Stimulated activated CD4-positive, alpha-beta T cell treated with anti-CD3 and anti-CD28 coated beads, Interleukin-2, amount 100 ng/mL, for 48 hours (primary cell): ENCODE measurements at regions not wholly inside any gene's neighbourhood (a gene's known extent, or its start where the extent isn't known, plus 50 kb on each side); places are given as distances from the start of the nearest gene placed in this dataset.
"Not testable (repeated sequence)": the region's sequence is repeated elsewhere in the genome, so short reads cannot be mapped to it uniquely, and the experiment has no call there.

Experiments
- DNase-seq, 2 donors: peaks; one replicate each; pipeline ENCODE4 v3.0.0-alpha.2; 2020

GRCh38 chr1:95627244-95627643 is 393.2 kb downstream of the RWDD3 start:
- no peak for DNase-seq

- no peak for DNase-seq
Observed at GRCh38 chr1:95631695-95632094, 397.7 kb downstream of the RWDD3 start.

GRCh38 chr1:95635811-95636210 is 401.8 kb downstream of the RWDD3 start:
- no peak for DNase-seq

- DNase-seq: no peak
Observed at GRCh38 chr1:95636897-95637296, 402.9 kb downstream of the RWDD3 start.

GRCh38 chr1:95640746-95641145 is 406.7 kb downstream of the RWDD3 start:
- DNase-seq: no peak

GRCh38 chr1:95641386-95641785 is 407.4 kb downstream of the RWDD3 start:
- DNase-seq: no peak

- no peak for DNase-seq
Observed at GRCh38 chr1:95642035-95642434, 408.0 kb downstream of the RWDD3 start.

- no peak for DNase-seq
Observed at GRCh38 chr1:95643071-95643470, 409.1 kb downstream of the RWDD3 start.

GRCh38 chr1:95645126-95645525 is 411.1 kb downstream of the RWDD3 start:
- DNase-seq: not testable (repeated sequence)

- DNase-seq: no peak
Observed at GRCh38 chr1:95650631-95651030, 416.6 kb downstream of the RWDD3 start.

GRCh38 chr1:95652423-95652965 is 418.5 kb downstream of the RWDD3 start:
- DNase-seq: no peak

- no peak for DNase-seq
Observed at GRCh38 chr1:95653618-95654017, 419.6 kb downstream of the RWDD3 start.

GRCh38 chr1:95655321-95656020 is 421.5 kb downstream of the RWDD3 start:
- DNase-seq: no peak

- no peak for DNase-seq
Observed at GRCh38 chr1:95657248-95657647, 423.2 kb downstream of the RWDD3 start.

- DNase-seq: no peak
Observed at GRCh38 chr1:95659166-95659565, 425.2 kb downstream of the RWDD3 start.

- DNase-seq: no peak
Observed at GRCh38 chr1:95659588-95659987, 425.6 kb downstream of the RWDD3 start.

GRCh38 chr1:95660736-95661135 is 426.7 kb downstream of the RWDD3 start:
- DNase-seq: no peak

GRCh38 chr1:95663530-95663929 is 429.5 kb downstream of the RWDD3 start:
- not testable (repeated sequence) for DNase-seq

- no peak for DNase-seq
Observed at GRCh38 chr1:95668165-95668564, 434.2 kb downstream of the RWDD3 start.

GRCh38 chr1:95669638-95670037 is 435.6 kb downstream of the RWDD3 start:
- DNase-seq: not testable (repeated sequence)

GRCh38 chr1:95671098-95671497 is 437.1 kb downstream of the RWDD3 start:
- no peak for DNase-seq

- DNase-seq: no peak
Observed at GRCh38 chr1:95679262-95679661, 445.3 kb downstream of the RWDD3 start.

- DNase-seq: no peak
Observed at GRCh38 chr1:95685081-95685480, 451.1 kb downstream of the RWDD3 start.

- DNase-seq: no peak
Observed at GRCh38 chr1:95686217-95686616, 452.2 kb downstream of the RWDD3 start.
